ENCODE measurements at regions not wholly inside any gene's neighbourhood (a gene's known extent, or its start where the extent isn't known, plus 50 kb on each side); places are given as distances from the start of the nearest gene placed in this dataset.
"Not testable (repeated sequence)": the region's sequence is repeated elsewhere in the genome, so short reads cannot be mapped to it uniquely, and the experiment has no call there.

DNA sequence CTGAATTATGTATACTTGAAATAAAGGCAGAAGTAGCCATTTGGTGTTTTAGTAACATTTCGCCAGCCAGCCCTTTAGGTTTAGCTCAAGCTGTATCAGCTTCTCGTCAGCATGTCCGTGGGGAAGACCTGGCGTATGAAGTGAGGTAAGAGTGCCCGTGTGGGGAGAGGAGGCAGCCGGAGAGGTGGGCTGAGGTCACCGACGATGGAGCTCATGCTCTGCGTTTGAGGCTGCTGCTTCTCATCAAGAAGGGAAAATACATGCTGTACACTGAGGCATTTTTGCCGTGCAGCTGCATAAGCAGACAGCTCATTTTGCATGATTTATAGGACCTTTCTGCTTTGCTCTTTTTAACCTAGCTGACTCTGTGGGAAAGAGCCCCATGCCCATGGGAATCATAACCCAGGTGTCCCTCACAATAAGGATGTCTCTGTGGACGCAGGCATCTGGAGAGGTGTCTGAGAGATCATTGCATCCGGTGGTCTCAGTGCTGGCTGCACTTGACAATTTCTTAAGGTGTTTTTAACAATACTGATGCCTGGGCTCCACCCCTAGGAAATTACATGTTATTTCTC is 179.1 kb downstream of the ABCC12 start:
- Mint-ChIP-seq H3K36me3 (no peaks in the 10 kb centered on the region), H3K9me3 (peaks cover 2% of the 10 kb centered on the region), H3K4me3 (no peak overlapping the region), H3K27ac (no peak overlapping the region), H3K4me1 (no peaks in the 10 kb centered on the region), H3K27me3 (peaks cover 3% of the 10 kb centered on the region)
- no peak for DNase-seq

DNA sequence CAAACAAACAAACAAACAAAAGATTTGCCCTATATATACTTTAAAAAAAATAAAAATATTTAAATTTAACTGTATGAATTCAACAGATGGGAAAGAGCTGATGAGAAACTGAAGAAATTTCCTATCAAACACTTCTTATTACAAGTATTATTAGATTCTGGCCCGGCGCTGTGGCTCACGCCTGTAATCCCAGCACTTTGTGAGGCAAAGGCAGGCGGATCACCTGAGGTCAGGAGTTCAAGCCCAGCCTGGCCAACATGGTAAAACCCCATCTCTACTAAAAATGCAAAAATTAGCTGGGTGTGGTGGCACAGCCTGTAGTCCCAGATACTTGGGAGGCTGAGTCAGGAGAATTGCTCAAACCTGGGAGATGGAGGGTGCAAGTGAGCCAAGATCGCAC is 180.8 kb downstream of the ABCC12 start:
- not testable (repeated sequence) for DNase-seq, H3K27me3 Mint-ChIP-seq, H3K27ac Mint-ChIP-seq, H3K4me3 Mint-ChIP-seq, H3K9me3 Mint-ChIP-seq, H3K36me3 Mint-ChIP-seq, H3K4me1 Mint-ChIP-seq

DNA sequence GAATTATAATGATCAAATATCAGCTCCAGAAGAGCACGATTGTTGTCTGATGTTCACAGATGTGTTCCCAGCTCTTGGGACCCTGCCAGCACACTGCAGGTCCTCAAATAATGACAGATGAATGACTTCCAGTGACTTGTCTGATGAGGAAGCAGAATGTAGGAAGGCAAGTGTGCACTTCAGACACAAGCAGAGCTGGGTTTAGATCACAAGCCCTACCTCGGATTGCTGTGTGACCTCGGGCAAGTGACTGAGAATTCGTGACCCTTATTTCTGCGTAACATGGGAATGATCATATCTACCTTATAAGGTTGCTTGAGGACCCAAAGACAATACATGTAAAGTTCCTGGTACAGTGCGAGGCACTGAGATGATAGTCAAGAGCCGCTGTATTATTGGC is 182.2 kb downstream of the ABCC12 start:
- H3K4me3 Mint-ChIP-seq = no peak overlapping the region
- no peak for DNase-seq
- peaks cover 2% of the 10 kb centered on the region for H3K9me3 Mint-ChIP-seq
- H3K27ac Mint-ChIP-seq = no peak overlapping the region
- no peaks in the 10 kb centered on the region for H3K4me1 Mint-ChIP-seq
- no peaks in the 10 kb centered on the region for H3K36me3 Mint-ChIP-seq
- peaks cover 3% of the 10 kb centered on the region for H3K27me3 Mint-ChIP-seq

DNA sequence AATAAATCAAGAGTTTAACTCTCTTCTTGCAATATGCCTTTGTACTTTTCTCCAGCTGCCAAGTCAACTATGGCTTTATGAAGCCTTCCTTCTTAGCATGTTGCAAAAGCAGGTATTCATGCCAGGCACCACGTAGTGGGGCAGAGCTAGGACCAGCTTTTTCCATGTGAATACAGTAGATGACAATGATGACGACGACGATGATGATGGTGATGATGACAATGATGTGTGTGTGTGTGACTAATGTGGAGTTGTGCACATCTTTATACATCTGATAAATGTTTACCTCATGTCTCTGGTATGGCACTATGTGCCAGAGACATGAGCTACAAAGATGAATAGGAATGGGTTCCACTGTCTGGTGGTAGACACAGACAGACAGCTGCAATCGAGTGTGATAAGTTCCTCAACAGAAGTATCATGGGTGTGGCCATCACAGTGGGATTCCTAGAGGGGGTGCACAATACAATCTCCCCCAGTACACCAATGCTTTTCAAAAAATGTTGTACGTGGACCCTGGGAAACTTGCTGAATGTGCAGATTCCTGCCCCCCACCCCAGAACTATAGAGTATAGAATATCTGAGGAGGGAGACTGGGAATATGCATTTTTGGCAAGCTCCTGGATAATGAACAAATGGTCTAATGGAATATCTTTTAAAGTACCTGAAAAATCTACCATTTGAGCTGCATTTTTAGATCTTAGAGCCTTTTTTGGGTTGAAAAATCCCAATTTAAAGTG is 183.4 kb downstream of the ABCC12 start:
- H3K27ac Mint-ChIP-seq = no peak overlapping the region
- no peaks in the 10 kb centered on the region for H3K4me1 Mint-ChIP-seq
- peaks cover 2% of the 10 kb centered on the region for H3K9me3 Mint-ChIP-seq
- peaks cover 3% of the 10 kb centered on the region for H3K27me3 Mint-ChIP-seq
- H3K36me3 Mint-ChIP-seq = no peaks in the 10 kb centered on the region
- no peak for DNase-seq
- no peak overlapping the region for H3K4me3 Mint-ChIP-seq

DNA sequence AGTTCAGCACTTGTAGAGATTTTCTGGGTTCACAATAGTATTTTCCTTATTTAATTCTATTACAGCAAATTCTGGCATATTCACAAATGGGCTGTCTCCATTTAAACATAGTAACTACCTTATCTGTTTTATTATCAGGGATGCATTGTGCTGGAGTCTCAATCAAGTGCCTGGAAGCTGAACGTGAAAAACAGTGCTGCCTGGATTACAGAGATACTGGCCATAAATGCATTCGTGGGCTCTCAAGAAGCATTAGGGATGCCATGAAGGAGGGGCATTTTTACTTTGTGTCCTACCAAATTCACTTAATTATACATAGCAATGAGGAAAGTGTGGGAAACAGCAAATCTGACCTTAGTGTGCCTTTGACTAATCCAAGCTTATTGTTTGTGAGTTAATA is 184.6 kb downstream of the ABCC12 start:
- peaks cover 3% of the 10 kb centered on the region for H3K27me3 Mint-ChIP-seq
- H3K9me3 Mint-ChIP-seq = peaks cover 2% of the 10 kb centered on the region

DNA sequence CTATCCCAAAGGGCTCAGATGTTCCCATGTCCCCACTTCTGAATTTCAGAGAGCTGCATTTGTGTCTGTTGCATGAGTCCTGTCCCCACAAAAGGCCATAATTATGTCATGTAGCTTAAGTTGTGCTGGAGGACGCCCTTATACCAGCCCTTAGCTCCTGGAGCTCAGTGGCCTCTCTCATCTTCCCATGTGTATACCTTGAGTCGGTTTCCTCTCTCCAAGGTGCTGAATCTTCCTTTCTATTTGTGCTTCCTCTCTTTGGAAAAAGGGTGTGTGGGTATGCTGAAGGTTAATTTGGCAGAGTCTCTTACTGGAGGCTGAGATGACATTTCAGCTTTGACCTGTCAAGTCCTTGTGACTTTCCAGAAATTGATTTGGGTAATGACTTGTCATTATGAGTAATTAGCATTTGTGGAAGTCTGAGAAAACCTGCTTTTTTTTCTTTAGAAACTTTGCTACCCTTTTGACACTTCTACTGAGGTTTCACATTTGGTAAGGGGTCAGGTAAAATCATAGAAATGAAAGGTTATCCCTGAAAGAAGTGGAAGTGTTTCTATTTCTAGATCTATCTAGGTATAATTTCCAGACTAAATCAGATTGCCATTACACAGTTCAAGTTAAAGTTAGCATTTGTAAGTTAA is 185.4 kb downstream of the ABCC12 start:
- Mint-ChIP-seq H3K4me3 (no peak overlapping the region), H3K4me1 (no peaks in the 10 kb centered on the region), H3K27me3 (peaks cover under 1% of the 10 kb centered on the region), H3K36me3 (no peaks in the 10 kb centered on the region), H3K9me3 (peaks cover 2% of the 10 kb centered on the region), H3K27ac (no peak overlapping the region)
- DNase-seq = no peak

More for the DNA sequence above, 184.6 kb downstream of the ABCC12 start:
- Mint-ChIP-seq H3K27ac (no peak overlapping the region), H3K4me1 (no peaks in the 10 kb centered on the region), H3K36me3 (no peaks in the 10 kb centered on the region), H3K4me3 (no peak overlapping the region)
- DNase-seq = no peak

DNA sequence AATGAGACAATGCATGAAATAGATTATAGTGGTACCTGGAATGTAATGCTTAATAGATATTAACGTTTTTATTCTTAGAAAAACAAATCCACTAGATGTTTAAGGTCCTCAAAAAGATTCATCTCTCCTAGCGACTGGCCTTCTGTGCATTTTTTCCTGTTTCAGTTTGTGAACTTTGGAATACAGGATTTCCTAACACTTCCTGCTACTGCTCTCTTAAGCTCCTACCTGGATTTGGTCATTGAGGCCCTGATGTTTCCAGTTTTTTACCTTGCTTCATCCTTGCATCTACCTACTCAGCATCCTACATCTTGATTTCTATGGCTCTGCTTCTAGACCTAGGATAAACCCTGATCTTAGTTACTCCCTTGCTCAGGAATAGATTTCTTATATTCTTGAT is 188.4 kb downstream of the ABCC12 start:
- Mint-ChIP-seq H3K27ac (no peak overlapping the region), H3K27me3 (no peaks in the 10 kb centered on the region), H3K9me3 (no peaks in the 10 kb centered on the region), H3K4me3 (no peak overlapping the region), H3K36me3 (no peaks in the 10 kb centered on the region), H3K4me1 (no peaks in the 10 kb centered on the region)
- no peak for DNase-seq

DNA sequence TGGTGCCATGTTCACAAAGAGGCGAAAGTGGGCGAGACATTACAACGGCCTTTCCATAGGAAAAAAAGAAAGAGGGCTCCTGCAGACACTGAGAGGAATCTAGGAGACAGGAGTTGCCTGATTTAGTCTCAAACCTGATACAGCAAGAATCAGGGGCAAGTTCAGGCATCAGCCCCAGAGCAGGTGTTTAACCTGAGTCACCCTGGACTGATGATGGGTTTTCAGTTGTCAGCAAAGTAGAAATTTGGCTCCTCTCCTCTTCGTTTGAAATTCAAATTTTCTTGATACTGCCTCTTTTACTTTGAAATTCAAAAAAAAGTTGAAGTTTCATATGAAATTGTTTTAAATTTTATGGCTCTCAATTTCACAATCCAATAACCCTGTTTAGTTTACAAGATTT is 189.5 kb downstream of the ABCC12 start:
- H3K27ac Mint-ChIP-seq = no peak overlapping the region
- no peaks in the 10 kb centered on the region for H3K4me1 Mint-ChIP-seq

DNA sequence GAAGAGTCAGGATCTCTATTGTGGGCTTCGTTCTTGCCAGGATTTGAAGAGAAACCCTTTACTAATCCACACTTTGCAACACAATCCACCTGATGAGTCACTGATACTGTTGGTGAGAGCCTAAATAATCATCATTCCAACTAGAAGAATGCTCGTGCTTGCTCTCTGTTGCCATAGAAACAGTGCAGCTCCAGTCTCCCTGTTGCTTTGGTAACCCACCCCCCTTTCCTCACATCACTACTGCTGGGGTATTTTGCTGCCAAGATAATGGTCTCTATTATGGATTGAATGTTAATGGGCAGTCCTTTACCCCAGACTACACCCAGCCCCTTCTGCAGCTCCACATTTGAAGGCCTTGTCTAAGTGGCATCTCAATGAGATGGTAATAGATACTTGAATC is 190.4 kb downstream of the ABCC12 start:
- Mint-ChIP-seq H3K27ac (no peak overlapping the region), H3K27me3 (no peaks in the 10 kb centered on the region), H3K4me1 (no peaks in the 10 kb centered on the region), H3K4me3 (no peak overlapping the region), H3K36me3 (no peaks in the 10 kb centered on the region), H3K9me3 (no peaks in the 10 kb centered on the region)
- DNase-seq = no peak

More for the DNA sequence above, 189.5 kb downstream of the ABCC12 start:
- Mint-ChIP-seq H3K27me3 (no peaks in the 10 kb centered on the region), H3K4me3 (no peak overlapping the region), H3K36me3 (no peaks in the 10 kb centered on the region), H3K9me3 (no peaks in the 10 kb centered on the region)
- no peak for DNase-seq

DNA sequence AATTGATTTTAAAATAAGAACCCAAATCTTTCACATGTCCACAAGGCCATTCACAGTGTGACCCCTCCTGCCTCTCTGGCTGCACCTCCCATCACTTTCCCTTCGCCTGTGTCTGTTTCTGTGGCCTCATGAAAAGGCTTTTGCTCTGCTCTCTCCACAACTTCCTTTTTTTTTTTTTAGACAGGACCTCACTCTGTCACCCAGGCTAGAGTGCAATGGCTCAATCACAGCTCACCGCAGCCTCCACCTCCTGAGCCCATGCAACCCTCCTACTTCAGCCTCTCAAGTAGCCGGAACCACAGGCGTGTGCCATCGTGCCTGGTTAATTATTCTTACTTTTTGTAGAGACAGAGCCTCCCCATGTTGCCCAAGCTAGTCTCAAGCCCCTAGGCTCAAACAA is 197.1 kb downstream of the ABCC12 start:
- Mint-ChIP-seq H3K9me3 (no peaks in the 10 kb centered on the region), H3K4me3 (no peak overlapping the region), H3K4me1 (no peaks in the 10 kb centered on the region), H3K27ac (no peak overlapping the region), H3K27me3 (no peaks in the 10 kb centered on the region), H3K36me3 (no peaks in the 10 kb centered on the region)
- DNase-seq = no peak

DNA sequence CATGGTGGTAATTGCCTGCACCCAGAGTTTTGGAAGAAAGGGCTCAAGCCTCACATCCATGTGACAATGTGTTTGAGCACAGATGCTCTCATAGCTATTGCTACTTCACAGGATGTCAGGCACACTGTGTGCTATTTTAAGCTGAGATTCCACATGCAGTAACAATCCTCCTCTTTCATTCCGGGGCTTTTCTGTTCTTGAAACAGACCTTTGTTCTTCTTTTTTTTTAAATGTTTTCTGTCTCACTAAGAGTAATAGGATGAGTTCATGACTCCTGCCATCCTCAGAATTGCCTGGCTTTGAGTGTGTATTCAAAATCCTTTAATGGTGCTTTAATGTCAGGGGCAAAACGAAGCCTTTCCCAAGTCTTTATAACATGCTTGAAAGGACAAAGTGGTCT is 198.9 kb downstream of the ABCC12 start:
- Mint-ChIP-seq H3K27me3 (no peaks in the 10 kb centered on the region), H3K9me3 (no peaks in the 10 kb centered on the region), H3K4me3 (no peak overlapping the region), H3K4me1 (no peaks in the 10 kb centered on the region), H3K27ac (no peak overlapping the region), H3K36me3 (no peaks in the 10 kb centered on the region)
- no peak for DNase-seq

DNA sequence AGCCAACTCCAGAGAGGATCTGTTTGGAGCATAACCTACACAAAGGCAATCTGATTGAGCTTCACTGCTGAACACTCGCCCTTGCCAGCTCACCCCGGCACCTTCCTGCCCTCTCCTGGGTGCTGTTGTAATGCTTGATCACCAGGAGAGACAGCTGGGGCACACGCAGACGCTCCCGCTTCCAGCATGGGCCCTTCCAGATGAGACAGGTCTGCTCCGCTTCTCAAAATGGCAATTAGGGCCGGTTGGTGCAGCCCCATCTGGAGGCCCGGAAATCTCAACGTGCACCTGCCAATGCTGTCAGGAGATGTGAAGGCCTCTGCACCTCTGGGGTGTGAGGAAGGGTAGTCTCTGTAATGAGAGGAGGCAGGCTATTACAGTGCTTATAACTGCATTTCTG is 206.1 kb downstream of the ABCC12 start:
- Mint-ChIP-seq H3K9me3 (no peaks in the 10 kb centered on the region), H3K27ac (no peak overlapping the region), H3K4me1 (no peaks in the 10 kb centered on the region), H3K27me3 (peaks cover 7% of the 10 kb centered on the region), H3K4me3 (no peak overlapping the region), H3K36me3 (no peaks in the 10 kb centered on the region)
- DNase-seq = no peak

DNA sequence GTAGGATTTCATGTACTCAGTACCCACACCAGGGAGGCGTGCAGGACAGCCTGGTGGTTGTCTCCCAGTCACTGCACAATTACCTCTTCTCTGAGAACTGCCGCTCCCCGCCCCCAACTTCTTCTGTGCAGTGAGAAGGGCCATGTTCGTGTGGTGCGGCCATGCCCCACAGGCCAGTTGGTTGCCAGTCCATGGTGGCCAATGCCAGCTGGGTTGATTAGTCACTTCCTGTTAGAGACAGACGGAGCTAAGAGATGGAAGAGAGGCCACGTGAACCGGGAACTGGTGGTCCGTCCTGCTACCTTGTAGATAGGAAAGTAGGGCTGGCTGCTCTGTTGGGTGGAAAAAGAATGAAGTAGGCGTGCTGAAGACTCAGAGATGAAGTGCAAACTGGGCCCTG is 206.5 kb downstream of the ABCC12 start:
- no peaks in the 10 kb centered on the region for H3K9me3 Mint-ChIP-seq
- H3K4me1 Mint-ChIP-seq = no peaks in the 10 kb centered on the region
- no peak overlapping the region for H3K4me3 Mint-ChIP-seq
- no peak overlapping the region for H3K27ac Mint-ChIP-seq
- H3K27me3 Mint-ChIP-seq = peaks cover 8% of the 10 kb centered on the region
- H3K36me3 Mint-ChIP-seq = no peaks in the 10 kb centered on the region
- no peak for DNase-seq

DNA sequence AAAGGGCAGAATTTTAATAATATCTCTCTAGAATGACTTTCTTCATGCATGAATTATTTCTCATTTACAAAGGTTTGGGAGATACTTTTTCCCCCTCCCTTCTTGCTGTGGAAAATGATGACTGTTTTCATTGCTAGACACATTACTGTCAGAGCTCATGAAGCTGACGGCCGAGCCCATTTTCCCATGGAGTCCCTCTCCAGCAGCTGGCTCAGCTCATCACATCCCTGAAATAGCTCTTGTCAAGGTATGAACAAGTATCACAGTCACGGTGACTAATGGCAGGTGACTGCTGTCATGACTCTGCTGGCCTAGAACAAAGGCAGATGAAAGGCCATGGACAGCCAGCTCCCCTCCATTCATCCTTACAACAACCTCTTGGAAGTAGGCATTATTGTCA is 208.1 kb downstream of the ABCC12 start:
- Mint-ChIP-seq H3K4me1 (no peaks in the 10 kb centered on the region), H3K27ac (no peak overlapping the region), H3K4me3 (no peak overlapping the region), H3K9me3 (no peaks in the 10 kb centered on the region), H3K36me3 (no peaks in the 10 kb centered on the region), H3K27me3 (peaks cover 12% of the 10 kb centered on the region)
- DNase-seq = no peak

DNA sequence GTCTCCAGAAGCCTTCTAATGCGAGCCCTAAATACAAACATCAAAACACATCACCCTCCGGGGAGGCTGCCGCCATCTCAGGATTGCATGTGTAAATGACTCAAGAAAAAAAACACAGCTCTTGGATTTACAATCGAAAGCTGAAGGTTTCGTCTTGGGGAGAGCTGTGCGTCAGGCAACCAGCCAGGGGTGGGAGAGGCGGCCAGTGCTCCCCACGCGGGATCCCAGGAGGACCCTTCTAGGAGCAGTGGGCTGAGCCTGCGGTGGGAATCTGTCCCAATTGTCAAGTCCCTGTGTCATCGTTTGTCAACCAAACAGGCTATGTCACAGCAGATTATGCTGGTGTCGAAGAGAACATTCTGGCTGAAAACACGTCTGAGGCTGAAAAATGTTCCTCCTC is 209.7 kb downstream of the ABCC12 start:
- peaks cover 12% of the 10 kb centered on the region for H3K27me3 Mint-ChIP-seq
- H3K36me3 Mint-ChIP-seq = no peaks in the 10 kb centered on the region

DNA sequence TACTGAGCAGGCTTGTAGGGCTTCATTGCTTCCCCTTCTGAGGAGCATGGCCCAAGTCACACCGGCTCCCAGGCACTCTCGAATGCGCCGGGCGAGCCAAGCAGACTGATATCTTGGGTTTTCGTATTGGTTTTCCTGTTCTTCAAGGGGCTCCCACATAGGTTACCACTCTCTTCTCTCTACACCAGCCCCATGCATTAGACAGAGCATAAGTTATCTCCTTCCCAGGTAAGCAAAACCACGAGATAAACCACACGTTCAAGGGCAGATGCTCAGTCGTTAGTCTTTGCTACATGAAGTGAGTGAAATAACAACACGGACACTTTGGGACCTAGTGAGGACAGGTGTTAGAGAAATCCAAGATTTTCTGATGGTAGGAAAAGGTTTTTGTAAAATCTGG is 211.2 kb downstream of the ABCC12 start:
- no peak for DNase-seq
- Mint-ChIP-seq H3K9me3 (no peaks in the 10 kb centered on the region), H3K4me3 (no peak overlapping the region), H3K27me3 (peaks cover 12% of the 10 kb centered on the region), H3K4me1 (no peaks in the 10 kb centered on the region), H3K27ac (no peak overlapping the region), H3K36me3 (no peaks in the 10 kb centered on the region)

More for the DNA sequence above, 209.7 kb downstream of the ABCC12 start:
- Mint-ChIP-seq H3K4me1 (no peaks in the 10 kb centered on the region), H3K27ac (no peak overlapping the region), H3K9me3 (no peaks in the 10 kb centered on the region), H3K4me3 (no peak overlapping the region)
- no peak for DNase-seq

Measured in activated naive CD8-positive, alpha-beta T cell treated with anti-CD3 and anti-CD28 coated beads for 36 hours (primary cell).